ENCODE measurements at regions not wholly inside any gene's neighbourhood (a gene's known extent, or its start where the extent isn't known, plus 50 kb on each side); places are given as distances from the start of the nearest gene placed in this dataset.
A peak's percentile ranks its signal among the peaks of the same experiment; 100 is the strongest.
"Not testable (repeated sequence)": the region's sequence is repeated elsewhere in the genome, so short reads cannot be mapped to it uniquely, and the experiment has no call there.

GRCh38 chr5:177664737-177665136 is 64.8 kb downstream of the B4GALT7 start:
- not testable (repeated sequence) for H3K27me3 ChIP-seq (ENCODE audit: control insufficient read depth, insufficient read depth, low read length); H3K9ac ChIP-seq (ENCODE audit: low read depth, low read length); H3K27ac ChIP-seq (ENCODE audit: low read depth, low read length); H3K9me3 ChIP-seq (ENCODE audit: control insufficient read depth, insufficient read depth, low read length); H3K4me1 ChIP-seq (ENCODE audit: control insufficient read depth, insufficient read depth, low read length); H3K4me3 ChIP-seq (ENCODE audit: low read depth, low read length); H3K36me3 ChIP-seq (ENCODE audit: control insufficient read depth, insufficient read depth, low read length)

- not testable (repeated sequence) for H3K9ac ChIP-seq (ENCODE audit: low read depth, low read length); H3K36me3 ChIP-seq (ENCODE audit: control insufficient read depth, insufficient read depth, low read length); H3K27me3 ChIP-seq (ENCODE audit: control insufficient read depth, insufficient read depth, low read length); H3K9me3 ChIP-seq (ENCODE audit: control insufficient read depth, insufficient read depth, low read length); H3K4me3 ChIP-seq (ENCODE audit: low read depth, low read length); H3K27ac ChIP-seq (ENCODE audit: low read depth, low read length); H3K4me1 ChIP-seq (ENCODE audit: control insufficient read depth, insufficient read depth, low read length)
These were observed 65.2 kb downstream of the B4GALT7 start for GRCh38 chr5:177665172-177665571.

GRCh38 chr5:177665960-177666359 is 66.0 kb downstream of the B4GALT7 start:
- not testable (repeated sequence) for H3K27ac ChIP-seq (ENCODE audit: low read depth, low read length)

GRCh38 chr5:177671035-177671754 is 71.3 kb downstream of the B4GALT7 start:
- H3K9ac ChIP-seq (ENCODE audit: low read depth, low read length); H3K9me3 ChIP-seq (ENCODE audit: control insufficient read depth, insufficient read depth, low read length); H3K36me3 ChIP-seq (ENCODE audit: control insufficient read depth, insufficient read depth, low read length); H3K4me1 ChIP-seq (ENCODE audit: control insufficient read depth, insufficient read depth, low read length); H3K27me3 ChIP-seq (ENCODE audit: control insufficient read depth, insufficient read depth, low read length); H3K27ac ChIP-seq (ENCODE audit: low read depth, low read length): not testable (repeated sequence)
- peak overlapping the region; percentile 35; the same call in 1 of the 2 replicates for H3K4me3 ChIP-seq (ENCODE audit: low read depth, low read length)

More at GRCh38 chr5:177665960-177666359, 66.0 kb downstream of the B4GALT7 start:
- not testable (repeated sequence) for H3K27me3 ChIP-seq (ENCODE audit: control insufficient read depth, insufficient read depth, low read length); H3K9me3 ChIP-seq (ENCODE audit: control insufficient read depth, insufficient read depth, low read length); H3K4me3 ChIP-seq (ENCODE audit: low read depth, low read length); H3K4me1 ChIP-seq (ENCODE audit: control insufficient read depth, insufficient read depth, low read length); H3K9ac ChIP-seq (ENCODE audit: low read depth, low read length); H3K36me3 ChIP-seq (ENCODE audit: control insufficient read depth, insufficient read depth, low read length)

- H3K4me1 ChIP-seq (ENCODE audit: control insufficient read depth, insufficient read depth, low read length); H3K27me3 ChIP-seq (ENCODE audit: control insufficient read depth, insufficient read depth, low read length); H3K9ac ChIP-seq (ENCODE audit: low read depth, low read length); H3K9me3 ChIP-seq (ENCODE audit: control insufficient read depth, insufficient read depth, low read length); H3K27ac ChIP-seq (ENCODE audit: low read depth, low read length); H3K36me3 ChIP-seq (ENCODE audit: control insufficient read depth, insufficient read depth, low read length): not testable (repeated sequence)
- H3K4me3 ChIP-seq (ENCODE audit: low read depth, low read length), result peak overlapping the region; percentile 37; the same call in 1 of the 2 replicates
These were observed 72.1 kb downstream of the B4GALT7 start for GRCh38 chr5:177671755-177672690.

Measured in HUES48 (cell line).